ENCODE measurements at regions not wholly inside any gene's neighbourhood (a gene's known extent, or its start where the extent isn't known, plus 50 kb on each side); places are given as distances from the start of the nearest gene placed in this dataset.

GRCh38 chr15:37873336-37873735 is 61.1 kb upstream of the TMCO5A start:
- TF ChIP-seq POLR2A (IDR thresholded peaks at IDR 0.05) (no peak), CTCF (IDR thresholded peaks at IDR 0.05) (no peak)
